T-cell (primary cell): ENCODE measurements at regions not wholly inside any gene's neighbourhood (a gene's known extent, or its start where the extent isn't known, plus 50 kb on each side); places are given as distances from the start of the nearest gene placed in this dataset.

Experiments
- ATAC-seq, 4 experiments: fragments of 200-7000 bp in 3 of 4; fragments of 150-1000 bp in 1 of 4; cut with Tn5 transposase; replicated peaks in 1 of 4; 1 replicate in 3 of 4; 2 replicates in 1 of 4; pipeline ENCODE4 v1.10.0; 2021; ENCODE audit warnings: moderate library complexity in 3 of 4, mild to moderate bottlenecking in 2 of 4, moderate number of reproducible peaks in 1 of 4
- CTCF ChIA-PET, 2 donors: fragments of 300-600 bp; sonication (Branson Sonifier 250); formaldehyde crosslinking; loops; one replicate each; lab custom pipeline; 2022; ENCODE audit warnings: antibody characterized with exemption in 2 of 2; lab: Charles Lee
- POLR2A ChIA-PET, 2 donors: fragments of 300-600 bp; sonication (Branson Sonifier 250); formaldehyde crosslinking; loops; one replicate each; lab custom pipeline; 2022; ENCODE audit warnings: antibody characterized with exemption in 2 of 2; lab: Charles Lee
- DNase-seq, 35 experiments: peaks; one replicate each; pipeline versions ENCODE4 v3.0.0 to v3.0.0-alpha.2; 2013 to 2023
- H3K27ac ChIP-seq: one replicate; pipeline ENCODE4 v1.5.1; 2013; ENCODE audit warnings: low read length
- H3K27me3 ChIP-seq, 2 experiments: replicated peaks in 1 of 2; 1 replicate in 1 of 2; 2 replicates in 1 of 2; pipeline versions ENCODE4 v1.6.1 to v1.7.0; 2013; ENCODE audit warnings: low read length in 1 of 2, mixed read lengths in 1 of 2; ENCODE audit not compliant: control insufficient read depth in 2 of 2, insufficient read depth in 2 of 2; ENCODE audit errors: extremely low read depth in 1 of 2
- H3K36me3 ChIP-seq, 2 donors: 1 replicate in 1 of 2; 2 replicates in 1 of 2; pipeline versions ENCODE4 v1.6.1 to v1.7.0; 2013; ENCODE audit warnings: low read length in 1 of 2; ENCODE audit not compliant: control insufficient read depth in 2 of 2, insufficient read depth in 1 of 2; ENCODE audit errors: extremely low read depth in 1 of 2
- H3K4me1 ChIP-seq, 2 experiments: 1 replicate in 1 of 2; 2 replicates in 1 of 2; pipeline versions ENCODE4 v1.6.1 to v1.7.0; 2013; ENCODE audit warnings: low read length in 2 of 2, mixed read lengths in 1 of 2; ENCODE audit not compliant: insufficient read depth in 2 of 2, control insufficient read depth in 1 of 2; ENCODE audit errors: extremely low read depth in 1 of 2
- H3K4me3 ChIP-seq, 2 donors: 1 replicate in 1 of 2; 2 replicates in 1 of 2; pipeline versions ENCODE4 v1.5.1 to v1.7.0; 2013; ENCODE audit warnings: mild to moderate bottlenecking in 2 of 2, low read length in 1 of 2, moderate library complexity in 1 of 2; ENCODE audit not compliant: control insufficient read depth in 1 of 2; ENCODE audit errors: extremely low read depth in 1 of 2
- H3K9me3 ChIP-seq: 2 replicates; pipeline ENCODE4 v1.7.0; 2013
- H3K27ac Mint-ChIP-seq, 2 donors: one replicate each; pipeline ENCODE4 v1.8.0; 2020 to 2021; ENCODE audit warnings: mild to moderate bottlenecking in 2 of 2, mixed read lengths in 2 of 2
- H3K27me3 Mint-ChIP-seq, 2 donors: one replicate each; pipeline ENCODE4 v1.8.0; 2021 to 2022; ENCODE audit warnings: mixed read lengths in 2 of 2
- H3K36me3 Mint-ChIP-seq: one replicate; pipeline ENCODE4 v1.8.0; 2021; ENCODE audit warnings: mixed read lengths
- H3K4me1 Mint-ChIP-seq, 3 donors: one replicate each; pipeline ENCODE4 v1.8.0; 2020 to 2022; ENCODE audit warnings: mixed read lengths in 3 of 3, mild to moderate bottlenecking in 1 of 3
- H3K4me3 Mint-ChIP-seq, 3 donors: one replicate each; pipeline ENCODE4 v1.8.0; 2020 to 2022; ENCODE audit warnings: mild to moderate bottlenecking in 3 of 3, mixed read lengths in 3 of 3, moderate library complexity in 3 of 3
- H3K9me3 Mint-ChIP-seq, 3 donors: one replicate each; pipeline ENCODE4 v1.8.0; 2020 to 2022; ENCODE audit warnings: mixed read lengths in 3 of 3
- WGBS: methylation state at CpG from one replicate; pipeline ENCODE4 v1.1.5; 2013; ENCODE audit warnings: missing lambda C conversion rate; ENCODE audit not compliant: insufficient coverage; 5-methylcytosine and 5-hydroxymethylcytosine counted together

- H3K4me3 ChIP-seq = no peak overlapping the region
- H3K9me3 ChIP-seq = no peaks in the 10 kb centered on the region
- H3K36me3 ChIP-seq = no peaks in the 10 kb centered on the region
- WGBS = no CpG with 5 or more reads among the region's 2 CpGs
- H3K9me3 Mint-ChIP-seq = no peaks in the 10 kb centered on the region
- DNase-seq (no peak), ATAC-seq (no peak)
- no peak overlapping the region for H3K4me3 Mint-ChIP-seq
- H3K27ac Mint-ChIP-seq = no peak overlapping the region
- no peaks in the 10 kb centered on the region for H3K36me3 Mint-ChIP-seq
- no peaks in the 10 kb centered on the region for H3K4me1 Mint-ChIP-seq
- ChIA-PET CTCF (no interaction called here), POLR2A (no interaction called here)
- no peak overlapping the region for H3K27ac ChIP-seq
- H3K4me1 ChIP-seq = no peaks in the 10 kb centered on the region
- H3K27me3 Mint-ChIP-seq = peaks cover 9 to 18% of the 10 kb centered on the region in 2 donors
- no peaks in the 10 kb centered on the region for H3K27me3 ChIP-seq
Measured at GRCh38 chr1:70552662-70553566, 141.8 kb downstream of the CTH start.

DNA sequence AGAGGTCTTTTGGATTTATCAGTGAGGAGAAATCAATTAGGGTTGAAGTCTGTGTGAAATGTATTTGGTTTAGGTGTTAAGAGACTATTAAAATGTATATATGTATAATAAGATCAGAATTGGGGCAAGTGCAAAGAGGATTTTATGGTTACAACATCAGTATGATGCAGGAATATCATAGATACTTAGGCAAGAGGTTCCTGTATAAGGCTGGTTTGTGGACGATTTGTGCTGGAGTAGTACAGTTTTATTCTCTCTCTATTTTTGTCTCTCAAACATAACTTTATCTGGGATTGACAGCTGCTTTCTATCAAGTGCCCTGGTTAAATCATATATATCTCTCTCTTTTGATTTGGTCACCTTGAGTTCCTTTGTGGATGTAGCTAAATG is 142.5 kb downstream of the CTH start:
- POLR2A ChIA-PET = no interaction called here
- no peak overlapping the region for H3K27ac ChIP-seq
- no peak overlapping the region for H3K27ac Mint-ChIP-seq
- H3K4me1 ChIP-seq = no peaks in the 10 kb centered on the region
- no peak overlapping the region for H3K4me3 Mint-ChIP-seq
- CTCF ChIA-PET = no interaction called here
- WGBS = no CpG with 5 or more reads among the region's 1 CpG
- H3K9me3 ChIP-seq = no peaks in the 10 kb centered on the region
- H3K27me3 Mint-ChIP-seq = peaks cover 4 to 18% of the 10 kb centered on the region in 2 donors
- H3K4me1 Mint-ChIP-seq = no peaks in the 10 kb centered on the region
- no peak overlapping the region for H3K4me3 ChIP-seq
- ATAC-seq (no peak), DNase-seq (no peak)
- H3K9me3 Mint-ChIP-seq = no peaks in the 10 kb centered on the region
- no peaks in the 10 kb centered on the region for H3K36me3 ChIP-seq
- no peaks in the 10 kb centered on the region for H3K27me3 ChIP-seq
- H3K36me3 Mint-ChIP-seq = no peaks in the 10 kb centered on the region

DNA sequence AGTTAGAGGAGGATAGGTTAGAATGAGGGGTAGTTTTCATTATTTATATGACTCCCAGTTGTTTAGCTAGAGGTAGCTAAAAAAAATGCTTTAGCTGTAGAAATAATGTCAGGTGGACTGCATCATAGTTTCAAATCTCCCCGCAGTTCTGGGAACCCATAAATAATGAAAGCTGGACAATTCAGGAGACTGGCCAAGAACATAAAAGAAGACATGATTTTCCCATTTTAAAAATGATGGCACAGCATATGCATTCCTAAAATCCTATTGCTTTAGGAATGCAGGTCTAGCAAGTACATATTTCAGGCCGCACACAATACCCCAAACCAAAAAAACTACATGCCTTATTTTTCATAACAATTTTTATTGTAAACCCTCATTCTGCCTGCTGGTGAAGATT is 143.3 kb downstream of the CTH start:
- no peak overlapping the region for H3K4me3 Mint-ChIP-seq
- ChIA-PET CTCF (no interaction called here), POLR2A (no interaction called here)
- no peaks in the 10 kb centered on the region for H3K4me1 ChIP-seq
- no peak for DNase-seq
- H3K36me3 Mint-ChIP-seq = no peaks in the 10 kb centered on the region
- no peaks in the 10 kb centered on the region for H3K4me1 Mint-ChIP-seq
- H3K9me3 Mint-ChIP-seq = no peaks in the 10 kb centered on the region
- H3K4me3 ChIP-seq = no peak overlapping the region
- no peak for ATAC-seq
- peaks cover 4 to 14% of the 10 kb centered on the region in 2 donors for H3K27me3 Mint-ChIP-seq
- H3K27ac ChIP-seq = no peak overlapping the region
- no peaks in the 10 kb centered on the region for H3K27me3 ChIP-seq
- WGBS = 100% methylated on average over 1 of the region's 2 CpGs
- no peaks in the 10 kb centered on the region for H3K9me3 ChIP-seq
- H3K27ac Mint-ChIP-seq = no peak overlapping the region
- H3K36me3 ChIP-seq = no peaks in the 10 kb centered on the region

- Mint-ChIP-seq H3K4me3 (no peak overlapping the region), H3K9me3 (no peaks in the 10 kb centered on the region), H3K27ac (no peak overlapping the region), H3K27me3 (peaks cover 2 to 14% of the 10 kb centered on the region in 2 donors), H3K4me1 (no peaks in the 10 kb centered on the region), H3K36me3 (no peaks in the 10 kb centered on the region)
- no peaks in the 10 kb centered on the region for H3K9me3 ChIP-seq
- H3K4me3 ChIP-seq = no peak overlapping the region
- no peaks in the 10 kb centered on the region for H3K4me1 ChIP-seq
- DNase-seq (no peak), ATAC-seq (no peak)
- WGBS = no CpG with 5 or more reads among the region's 2 CpGs
- H3K27ac ChIP-seq = no peak overlapping the region
- no peaks in the 10 kb centered on the region for H3K36me3 ChIP-seq
- H3K27me3 ChIP-seq = no peaks in the 10 kb centered on the region
- ChIA-PET CTCF (no interaction called here), POLR2A (no interaction called here)
Measured at GRCh38 chr1:70556541-70556940, 145.5 kb downstream of the CTH start.

- Histone ChIP-seq H3K9me3 (no peaks in the 10 kb centered on the region), H3K27ac (no peak overlapping the region), H3K36me3 (no peaks in the 10 kb centered on the region), H3K27me3 (peaks cover 0 to 3% of the 10 kb centered on the region in 2 experiments), H3K4me3 (no peak overlapping the region), H3K4me1 (no peaks in the 10 kb centered on the region)
- Mint-ChIP-seq H3K27me3 (peaks cover 0 to 4% of the 10 kb centered on the region in 2 donors), H3K36me3 (no peaks in the 10 kb centered on the region), H3K4me1 (no peaks in the 10 kb centered on the region), H3K27ac (no peak overlapping the region), H3K9me3 (no peaks in the 10 kb centered on the region), H3K4me3 (no peak overlapping the region)
- POLR2A ChIA-PET = no interaction called here
- WGBS = 85% methylated on average over 4 of the region's 5 CpGs
- ATAC-seq = no peak
- CTCF ChIA-PET = interaction anchor here in 1 of 2 donors (0.8 kb wide), 1 partner anchor 403 kb away, joined by 5 read pairs; no protein-coding TSS in a partner anchor
- DNase-seq = no peak
Measured at GRCh38 chr1:70567167-70567566, 156.1 kb downstream of the CTH start.

GRCh38 chr1:70571191-70571590 is 160.1 kb downstream of the CTH start:
- Histone ChIP-seq H3K36me3 (no peaks in the 10 kb centered on the region), H3K27ac (no peak overlapping the region), H3K27me3 (peaks cover 0 to 3% of the 10 kb centered on the region in 2 experiments), H3K4me1 (no peaks in the 10 kb centered on the region), H3K4me3 (no peak overlapping the region), H3K9me3 (no peaks in the 10 kb centered on the region)
- ChIA-PET CTCF (no interaction called here), POLR2A (no interaction called here)
- DNase-seq (no peak), ATAC-seq (no peak)
- Mint-ChIP-seq H3K4me3 (no peak overlapping the region), H3K4me1 (no peaks in the 10 kb centered on the region), H3K27ac (no peak overlapping the region), H3K9me3 (no peaks in the 10 kb centered on the region), H3K27me3 (peaks cover 0 to 4% of the 10 kb centered on the region in 2 donors), H3K36me3 (no peaks in the 10 kb centered on the region)
